GM23338 (cell line): ENCODE measurements at regions not wholly inside any gene's neighbourhood (a gene's known extent, or its start where the extent isn't known, plus 50 kb on each side); places are given as distances from the start of the nearest gene placed in this dataset.

Experiments used
- ATAC-seq: fragments of 200-7000 bp; cut with Tn5 transposase; 3 replicates; pipeline ENCODE4 v1.9.1; 2020
- DNase-seq: peaks from one replicate; pipeline ENCODE4 v3.0.0-alpha.2; 2015; ENCODE audit warnings: low spot score
- H2AFZ ChIP-seq: fragments of 200-600 bp; sonication (generic); 2 replicates; pipeline ENCODE4 v1.8.0; 2016; ENCODE audit warnings: antibody characterized with exemption, mild to moderate bottlenecking, moderate library complexity
- H3F3A ChIP-seq: fragments of 200-600 bp; sonication (generic); replicated peaks from 2 replicates; pipeline ENCODE4 v1.8.0; 2017; ENCODE audit warnings: antibody characterized with exemption, mixed run types, low read depth
- H3K27ac ChIP-seq: fragments of 200-600 bp; sonication (generic); 2 replicates; pipeline ENCODE4 v1.6.1; 2016; ENCODE audit warnings: low read depth
- H3K27me3 ChIP-seq: fragments of 200-600 bp; sonication (generic); 2 replicates; pipeline ENCODE4 v1.8.0; 2016; ENCODE audit warnings: mild to moderate bottlenecking, mixed run types, moderate library complexity; ENCODE audit not compliant: insufficient read depth
- H3K36me3 ChIP-seq: fragments of 200-600 bp; sonication (generic); 2 replicates; pipeline ENCODE4 v1.8.0; 2016; ENCODE audit warnings: mild to moderate bottlenecking; ENCODE audit not compliant: insufficient read depth
- H3K4me1 ChIP-seq: fragments of 200-600 bp; sonication (generic); 2 replicates; pipeline ENCODE4 v1.8.0; 2016; ENCODE audit warnings: mild to moderate bottlenecking, moderate library complexity; ENCODE audit not compliant: insufficient read depth
- H3K4me2 ChIP-seq: fragments of 200-600 bp; sonication (generic); 2 replicates; pipeline ENCODE4 v1.7.1; 2017; ENCODE audit warnings: mixed run types
- H3K4me3 ChIP-seq: fragments of 200-600 bp; sonication (generic); 2 replicates; pipeline ENCODE4 v1.6.1; 2016; ENCODE audit warnings: mixed run types
- H3K79me2 ChIP-seq: fragments of 200-600 bp; sonication (generic); replicated peaks from 2 replicates; pipeline ENCODE4 v1.8.0; 2017; ENCODE audit warnings: mild to moderate bottlenecking; ENCODE audit not compliant: insufficient read depth
- H3K9me2 ChIP-seq: fragments of 200-600 bp; sonication (generic); 2 replicates; pipeline ENCODE4 v1.8.0; 2017; ENCODE audit not compliant: insufficient read depth
- H4K20me1 ChIP-seq: fragments of 200-600 bp; sonication (generic); replicated peaks from 2 replicates; pipeline ENCODE4 v1.8.0; 2017; ENCODE audit warnings: mild to moderate bottlenecking; ENCODE audit not compliant: insufficient read depth
- H3K27ac Mint-ChIP-seq: 2 replicates; pipeline ENCODE4 v1.8.0; 2020; ENCODE audit warnings: inconsistent platforms, mild to moderate bottlenecking, moderate library complexity, mixed read lengths
- H3K27me3 Mint-ChIP-seq: 3 replicates; pipeline ENCODE4 v1.8.0; 2022; ENCODE audit warnings: low read depth, mild to moderate bottlenecking, moderate library complexity, mixed read lengths, inconsistent platforms; ENCODE audit not compliant: insufficient read depth, poor library complexity
- H3K36me3 Mint-ChIP-seq: 3 replicates; pipeline ENCODE4 v1.8.0; 2021; ENCODE audit warnings: low read depth, mild to moderate bottlenecking, inconsistent platforms, moderate library complexity, mixed read lengths
- H3K4me1 Mint-ChIP-seq: 3 replicates; pipeline ENCODE4 v1.8.0; 2020; ENCODE audit warnings: mild to moderate bottlenecking, inconsistent platforms, mixed read lengths
- H3K4me3 Mint-ChIP-seq: 3 replicates; pipeline ENCODE4 v1.8.0; 2021; ENCODE audit warnings: moderate library complexity, mild to moderate bottlenecking, inconsistent platforms, mixed read lengths
- H3K9me3 Mint-ChIP-seq: 3 replicates; pipeline ENCODE4 v1.8.0; 2020; ENCODE audit warnings: moderate library complexity, mild to moderate bottlenecking, inconsistent platforms, mixed read lengths
- CREB1 ChIP-seq: fragments of 250-450 bp; sonication (Bioruptor Pico); IDR thresholded peaks from 2 replicates; pipeline ENCODE4 v1.5.0; 2020; ENCODE audit warnings: low read depth, mild to moderate bottlenecking, moderate library complexity
- CTCF ChIP-seq, 2 experiments: fragments of 200-600 bp in 1 of 2; sonication (generic) in 1 of 2; conservative IDR thresholded peaks; 2 replicates each; pipeline versions ENCODE4 v1.5.1 to v1.6.1; 2016 to 2017; ENCODE audit warnings: antibody characterized with exemption in 2 of 2, low read depth in 2 of 2, mild to moderate bottlenecking in 2 of 2, moderate library complexity in 1 of 2
- EZH2 ChIP-seq: fragments of 200-600 bp; sonication (generic); IDR thresholded peaks from one replicate; pipeline ENCODE4 v1.8.0; 2017; ENCODE audit warnings: antibody characterized with exemption, mild to moderate bottlenecking, low read depth; ENCODE audit not compliant: unreplicated experiment
- EZH2phosphoT487 ChIP-seq: fragments of 200-600 bp; sonication (generic); IDR thresholded peaks from one replicate; pipeline ENCODE4 v1.8.1; 2018; ENCODE audit warnings: antibody characterized with exemption; ENCODE audit not compliant: unreplicated experiment
- JUNB ChIP-seq: IDR thresholded peaks from one replicate; pipeline ENCODE4 v1.6.1; 2016; ENCODE audit warnings: antibody characterized with exemption; ENCODE audit not compliant: unreplicated experiment
- NANOG ChIP-seq: IDR thresholded peaks from 2 replicates; pipeline ENCODE4 v1.6.1; 2016; ENCODE audit warnings: antibody characterized with exemption, borderline replicate concordance
- POLR2AphosphoS5 ChIP-seq: IDR thresholded peaks from 2 replicates; pipeline ENCODE4 v1.6.1; 2016; ENCODE audit warnings: antibody characterized with exemption, low read depth
- REST ChIP-seq: IDR thresholded peaks from one replicate; pipeline ENCODE4 v1.6.1; 2018; ENCODE audit warnings: antibody characterized with exemption; ENCODE audit not compliant: unreplicated experiment
- STAT1 ChIP-seq: IDR thresholded peaks from one replicate; pipeline ENCODE4 v1.6.1; 2016; ENCODE audit warnings: antibody characterized with exemption; ENCODE audit not compliant: unreplicated experiment
- ZNF114 ChIP-seq: fragments of 250-450 bp; sonication (Bioruptor Pico); IDR thresholded peaks from 2 replicates; pipeline ENCODE4 v1.5.0; 2020; ENCODE audit warnings: mild to moderate bottlenecking, moderate library complexity
- ZNF331 ChIP-seq: fragments of 250-450 bp; sonication (Bioruptor Pico); IDR thresholded peaks from 2 replicates; pipeline ENCODE4 v1.5.0; 2020; ENCODE audit warnings: low read depth, mild to moderate bottlenecking, moderate library complexity
- ZNF462 ChIP-seq: fragments of 250-450 bp; sonication (Bioruptor Pico); IDR thresholded peaks from 2 replicates; pipeline ENCODE4 v1.5.0; 2020; ENCODE audit warnings: mild to moderate bottlenecking, moderate library complexity

GRCh38 chr1:238135708-238136664 lies 245.3 kb upstream of the ZP4 start:
- Histone ChIP-seq H3K27ac (no peak overlapping the region), H3K4me1 (no peaks in the 10 kb centered on the region), H3K4me2 (no peak overlapping the region), H3F3A (no peaks in the 10 kb centered on the region), H3K79me2 (no peaks in the 10 kb centered on the region), H3K27me3 (no peaks in the 10 kb centered on the region), H4K20me1 (no peaks in the 10 kb centered on the region), H3K9me2 (peaks cover 17% of the 10 kb centered on the region), H2AFZ (no peak overlapping the region), H3K36me3 (no peaks in the 10 kb centered on the region), H3K4me3 (no peak overlapping the region)
- ATAC-seq = no peak
- Mint-ChIP-seq H3K9me3 (no peaks in the 10 kb centered on the region), H3K36me3 (no peaks in the 10 kb centered on the region), H3K27ac (no peak overlapping the region), H3K4me1 (no peaks in the 10 kb centered on the region), H3K27me3 (no peaks in the 10 kb centered on the region), H3K4me3 (no peak overlapping the region)
- TF ChIP-seq NANOG (no peak), EZH2 (no peak), REST (no peak), STAT1 (no peak), CREB1 (CRISPR knock-in tag) (no peak), ZNF331 (no peak), EZH2phosphoT487 (no peak), JUNB (no peak), CTCF (conservative IDR thresholded peaks at IDR 0.05; ENCODE audit: low read depth in 2 of 2) (no peak), ZNF462 (CRISPR knock-in tag) (no peak), ZNF114 (CRISPR knock-in tag) (no peak), POLR2AphosphoS5 (no peak)
- no peak for DNase-seq
